Activated CD8-positive, alpha-beta memory T cell treated with anti-CD3 and anti-CD28 coated beads, Interleukin-2, amount 50 U/mL, for 1 hour (primary cell): ENCODE measurements at regions not wholly inside any gene's neighbourhood (a gene's known extent, or its start where the extent isn't known, plus 50 kb on each side); places are given as distances from the start of the nearest gene placed in this dataset.

ENCODE experiments used
- DNase-seq: peaks from one replicate; pipeline ENCODE4 v3.0.0-alpha.2; 2020; ENCODE audit errors: extremely low read depth

GRCh38 chr5:54854883-54855581, 130.4 kb downstream of the ESM1 start:
- no peak for DNase-seq

DNA sequence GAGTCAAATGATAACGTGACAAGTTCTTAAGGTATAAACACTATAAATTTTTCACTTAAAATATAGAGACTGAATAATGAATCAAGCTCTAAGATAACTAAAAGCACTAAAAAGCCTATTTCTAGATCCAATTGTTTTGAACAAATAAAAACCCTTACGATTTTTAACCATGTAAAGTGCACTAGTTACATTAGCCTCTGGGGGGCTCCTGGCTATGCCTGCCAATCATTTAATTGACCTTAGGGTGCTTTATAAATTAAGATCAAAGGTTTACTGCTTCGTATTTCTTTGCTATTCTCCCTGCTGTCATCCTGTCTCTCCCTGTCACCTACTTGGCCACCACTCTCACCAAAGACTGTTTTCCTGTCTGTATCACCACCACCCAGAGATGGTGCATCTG, 133.4 kb downstream of the ESM1 start:
- DNase-seq = no peak

- DNase-seq = no peak
Measured at GRCh38 chr5:54851449-54851848, 133.9 kb downstream of the ESM1 start.

DNA sequence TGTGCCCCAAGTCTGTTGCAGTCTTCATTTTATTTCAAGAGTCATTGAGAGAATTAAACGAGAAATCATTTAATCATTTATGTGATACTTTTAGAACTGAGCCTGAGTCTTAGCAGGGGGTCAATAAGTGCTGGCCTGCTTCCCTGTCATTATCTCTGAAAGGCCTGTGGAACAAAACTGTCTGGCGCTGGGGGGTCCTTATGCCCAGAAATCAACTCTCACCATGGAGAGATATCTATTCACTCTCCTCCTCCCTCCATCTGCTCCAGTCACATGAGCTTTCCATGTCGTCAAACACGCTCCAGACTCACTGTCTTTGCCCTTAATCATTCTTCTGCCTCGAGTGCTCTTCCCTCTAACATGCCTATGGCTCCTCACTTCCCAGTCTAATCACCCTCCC, 136.8 kb downstream of the ESM1 start:
- DNase-seq = no peak

GRCh38 chr5:54845567-54845941, 139.8 kb downstream of the ESM1 start:
- DNase-seq = no peak

- DNase-seq = no peak
Measured at GRCh38 chr5:54844905-54845566, 140.4 kb downstream of the ESM1 start.

DNA sequence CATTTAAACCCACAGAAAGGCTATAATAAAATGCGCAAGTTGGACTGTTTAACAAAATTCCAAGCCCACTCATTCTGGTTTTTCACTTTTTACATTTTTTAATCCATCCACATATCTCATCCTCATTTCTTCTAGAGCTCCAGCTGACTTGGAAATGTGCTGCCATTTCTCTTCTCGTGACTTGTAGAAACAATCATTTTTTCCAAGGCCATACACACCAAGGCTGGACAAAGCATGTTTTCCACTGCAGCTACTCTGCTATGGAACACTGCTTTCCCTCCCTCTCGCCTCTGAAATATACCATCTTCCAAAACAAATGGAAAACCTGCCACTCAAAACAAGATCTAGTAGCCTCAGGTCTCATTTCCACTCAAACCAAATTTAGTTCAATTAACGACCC, 141.1 kb downstream of the ESM1 start:
- no peak for DNase-seq

GRCh38 chr5:54841481-54841880, 143.9 kb downstream of the ESM1 start:
- DNase-seq = no peak

DNA sequence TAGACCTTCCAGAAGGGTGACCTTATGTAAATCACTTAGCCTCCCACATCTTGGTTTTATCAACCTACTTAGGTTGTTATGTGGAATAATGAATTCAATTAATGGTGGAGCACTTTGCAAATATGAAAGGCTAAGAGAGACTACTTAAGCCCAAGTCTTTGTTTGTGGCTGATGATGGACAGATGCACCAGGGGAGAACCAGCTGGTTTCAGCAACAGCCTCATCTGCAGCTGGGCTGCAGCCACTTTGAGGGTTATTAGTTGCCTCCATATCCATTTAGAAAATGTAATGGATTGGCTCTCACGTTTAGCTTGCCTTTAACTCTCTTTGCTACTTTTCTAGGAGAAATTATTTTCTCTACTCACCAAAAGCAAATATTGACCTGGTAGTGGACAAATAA, 146.6 kb downstream of the ESM1 start:
- DNase-seq = no peak

DNA sequence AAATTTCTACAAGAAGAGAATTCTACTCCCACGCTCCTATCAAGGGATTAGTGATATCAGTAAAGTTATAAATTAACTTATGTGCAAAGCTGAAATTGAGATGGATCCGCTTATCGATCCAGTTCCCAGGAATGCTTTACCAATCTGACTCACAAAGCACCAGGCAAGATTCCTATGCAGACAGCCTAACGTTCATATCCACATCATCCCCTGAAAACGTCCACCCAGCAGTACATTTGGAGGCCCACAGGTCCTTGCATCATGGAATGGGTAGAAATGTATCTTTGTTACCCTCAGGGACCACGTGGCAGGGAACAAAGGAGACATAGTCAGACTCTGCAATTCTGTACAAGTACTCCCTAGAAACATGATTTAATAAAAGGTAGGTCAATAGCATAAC, 147.4 kb downstream of the ESM1 start:
- no peak for DNase-seq

- DNase-seq = no peak
Measured at GRCh38 chr5:54837093-54837492, 148.3 kb downstream of the ESM1 start.

GRCh38 chr5:54835647-54836046, 149.7 kb downstream of the ESM1 start:
- no peak for DNase-seq

DNA sequence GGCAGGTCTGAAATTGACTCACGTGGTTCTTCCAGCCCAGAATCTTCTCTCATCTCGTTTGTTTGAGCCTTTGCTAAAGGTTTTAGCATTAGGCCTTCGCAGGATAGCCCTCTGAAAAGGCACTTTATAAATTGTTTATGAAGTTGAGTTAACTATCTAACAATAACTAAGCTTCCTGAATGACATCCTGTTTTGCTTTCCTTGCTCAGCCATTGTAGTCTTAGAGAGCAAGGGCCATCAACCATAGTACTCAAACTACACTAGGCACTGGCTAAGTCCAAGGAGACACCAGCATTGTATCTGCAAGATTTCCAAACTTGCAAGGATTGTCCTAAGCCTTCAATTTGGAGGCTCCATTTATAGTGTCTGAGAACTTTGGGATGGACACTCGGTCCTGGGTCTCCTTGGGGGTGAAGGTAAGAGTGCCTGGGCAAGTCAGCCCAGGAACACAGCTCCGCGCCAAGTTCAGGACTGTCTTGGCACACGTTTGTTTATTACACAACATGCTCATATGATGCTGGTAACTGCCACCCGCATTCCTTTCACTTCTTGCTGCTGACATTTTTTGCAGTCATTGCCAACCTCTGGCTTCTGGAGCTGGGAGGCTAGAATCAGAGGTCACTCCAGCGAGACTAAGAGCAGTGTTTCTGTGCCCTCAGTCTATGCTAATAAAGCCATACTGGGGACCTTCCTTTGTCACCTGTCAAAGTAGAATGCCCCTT, 151.1 kb downstream of the ESM1 start:
- no peak for DNase-seq

GRCh38 chr5:54833590-54833989, 151.8 kb downstream of the ESM1 start:
- no peak for DNase-seq

GRCh38 chr5:54832858-54833257, 152.5 kb downstream of the ESM1 start:
- no peak for DNase-seq

DNA sequence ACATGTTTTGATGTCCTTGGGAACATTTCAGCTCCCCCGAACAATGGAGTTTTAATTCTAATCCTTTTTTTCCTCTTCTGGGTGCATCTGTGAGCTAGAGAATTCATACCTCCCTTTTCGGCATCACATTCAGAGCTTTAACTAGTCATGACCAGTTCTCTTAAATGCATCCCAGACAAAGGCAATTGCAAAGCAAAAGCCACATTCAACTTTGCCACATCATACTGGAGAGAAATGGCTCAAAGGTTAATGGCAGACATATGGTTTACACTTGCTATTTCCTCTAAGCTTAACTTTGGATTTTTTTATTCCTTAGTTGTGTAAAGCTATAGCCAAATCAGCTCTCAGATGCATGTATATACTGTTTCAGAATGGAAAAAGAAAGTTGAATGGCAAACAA, 153.3 kb downstream of the ESM1 start:
- no peak for DNase-seq

GRCh38 chr5:54831233-54831632, 154.2 kb downstream of the ESM1 start:
- no peak for DNase-seq

GRCh38 chr5:54829676-54830535, 155.5 kb downstream of the ESM1 start:
- no peak for DNase-seq

- no peak for DNase-seq
Measured at GRCh38 chr5:54829102-54829501, 156.3 kb downstream of the ESM1 start.

- no peak for DNase-seq
Measured at GRCh38 chr5:54828151-54828550, 157.2 kb downstream of the ESM1 start.

DNA sequence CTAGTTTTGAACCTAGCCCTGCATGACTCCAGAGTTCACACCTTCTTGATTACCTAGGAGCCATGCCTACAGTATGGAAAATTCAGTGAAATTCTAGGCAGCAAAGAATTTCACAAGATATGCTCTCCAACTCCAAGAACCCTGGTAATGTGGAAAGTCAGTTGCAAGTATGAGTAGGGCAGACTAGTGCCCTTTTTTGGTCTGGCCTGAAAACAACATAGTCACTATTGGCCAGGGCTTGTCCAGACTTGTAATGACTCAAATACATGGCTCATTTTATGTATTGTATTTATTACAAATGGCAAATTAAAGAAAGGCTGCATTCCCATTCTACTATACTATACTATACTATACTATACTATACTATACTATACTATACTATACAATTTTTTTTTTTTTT, 160.4 kb downstream of the ESM1 start:
- no peak for DNase-seq

GRCh38 chr5:54823006-54823405, 162.4 kb downstream of the ESM1 start:
- DNase-seq = no peak
